ENCODE measurements at regions not wholly inside any gene's neighbourhood (a gene's known extent, or its start where the extent isn't known, plus 50 kb on each side); places are given as distances from the start of the nearest gene placed in this dataset.

- no peaks in the 10 kb centered on the region for H3K36me3 ChIP-seq (replicated peaks; ENCODE audit: insufficient read depth, low read length)
- H3K4me2 ChIP-seq (ENCODE audit: low read depth, low read length), result no peak overlapping the region
- no peak overlapping the region for H3K9ac ChIP-seq (ENCODE audit: low read length)
- H2AFZ ChIP-seq (ENCODE audit: low read length), result no peak overlapping the region
- no peaks in the 10 kb centered on the region for H3K79me2 ChIP-seq (ENCODE audit: low read length)
- no peak overlapping the region for H3K4me3 ChIP-seq (ENCODE audit: low read length)
- H3K4me1 ChIP-seq (ENCODE audit: low read length), result no peaks in the 10 kb centered on the region
- H4K20me1 ChIP-seq (ENCODE audit: insufficient read depth, low read length), result no peaks in the 10 kb centered on the region
- H3F3A ChIP-seq (ENCODE audit: insufficient read depth, low read length), result no peaks in the 10 kb centered on the region
- no peak for DNase-seq
- no peaks in the 10 kb centered on the region for H3K9me2 ChIP-seq (replicated peaks; ENCODE audit: insufficient read depth, low read length)
- no peak overlapping the region for H3K27ac ChIP-seq (ENCODE audit: low read length)
- H3K27me3 ChIP-seq (replicated peaks; ENCODE audit: insufficient read depth, low read length), result peaks cover 81% of the 10 kb centered on the region
- TF ChIP-seq EZH2 (optimal IDR thresholded peaks at IDR 0.05; ENCODE audit: low read depth, low read length) (no peak), EZH2phosphoT487 (IDR thresholded peaks at IDR 0.05; ENCODE audit: low read length) (no peak), CTCF (IDR thresholded peaks at IDR 0.05; ENCODE audit: low read length) (no peak)
- H3K9me3 ChIP-seq (replicated peaks; ENCODE audit: insufficient read depth, low read length), result no peaks in the 10 kb centered on the region
These were observed 91.0 kb downstream of the MICALL2 start for GRCh38 chr7:1368184-1368681.

GRCh38 chr7:1368682-1369571 lies 90.3 kb downstream of the MICALL2 start:
- DNase-seq, result no peak
- H3F3A ChIP-seq (ENCODE audit: insufficient read depth, low read length), result no peaks in the 10 kb centered on the region
- H3K27me3 ChIP-seq (replicated peaks; ENCODE audit: insufficient read depth, low read length), result peaks cover 81% of the 10 kb centered on the region
- TF ChIP-seq EZH2 (optimal IDR thresholded peaks at IDR 0.05; ENCODE audit: low read depth, low read length) (no peak), CTCF (IDR thresholded peaks at IDR 0.05; ENCODE audit: low read length) (no peak), EZH2phosphoT487 (IDR thresholded peaks at IDR 0.05; ENCODE audit: low read length) (no peak)
- H3K4me1 ChIP-seq (ENCODE audit: low read length), result no peaks in the 10 kb centered on the region
- H3K9me3 ChIP-seq (replicated peaks; ENCODE audit: insufficient read depth, low read length), result no peaks in the 10 kb centered on the region
- no peaks in the 10 kb centered on the region for H4K20me1 ChIP-seq (ENCODE audit: insufficient read depth, low read length)
- H3K27ac ChIP-seq (ENCODE audit: low read length), result no peak overlapping the region
- H3K9me2 ChIP-seq (replicated peaks; ENCODE audit: insufficient read depth, low read length), result no peaks in the 10 kb centered on the region
- no peak overlapping the region for H2AFZ ChIP-seq (ENCODE audit: low read length)
- no peak overlapping the region for H3K4me3 ChIP-seq (ENCODE audit: low read length)
- no peaks in the 10 kb centered on the region for H3K79me2 ChIP-seq (ENCODE audit: low read length)
- no peaks in the 10 kb centered on the region for H3K36me3 ChIP-seq (replicated peaks; ENCODE audit: insufficient read depth, low read length)
- H3K4me2 ChIP-seq (ENCODE audit: low read depth, low read length), result no peak overlapping the region
- H3K9ac ChIP-seq (ENCODE audit: low read length), result no peak overlapping the region

- no peaks in the 10 kb centered on the region for H3F3A ChIP-seq (ENCODE audit: insufficient read depth, low read length)
- H3K4me3 ChIP-seq (ENCODE audit: low read length), result no peak overlapping the region
- no peaks in the 10 kb centered on the region for H3K9me3 ChIP-seq (replicated peaks; ENCODE audit: insufficient read depth, low read length)
- H4K20me1 ChIP-seq (ENCODE audit: insufficient read depth, low read length), result no peaks in the 10 kb centered on the region
- H3K79me2 ChIP-seq (ENCODE audit: low read length), result no peaks in the 10 kb centered on the region
- no peak for DNase-seq
- no peaks in the 10 kb centered on the region for H3K9me2 ChIP-seq (replicated peaks; ENCODE audit: insufficient read depth, low read length)
- no peak overlapping the region for H3K4me2 ChIP-seq (ENCODE audit: low read depth, low read length)
- no peak overlapping the region for H3K9ac ChIP-seq (ENCODE audit: low read length)
- no peak overlapping the region for H2AFZ ChIP-seq (ENCODE audit: low read length)
- H3K4me1 ChIP-seq (ENCODE audit: low read length), result no peaks in the 10 kb centered on the region
- no peak overlapping the region for H3K27ac ChIP-seq (ENCODE audit: low read length)
- TF ChIP-seq EZH2 (optimal IDR thresholded peaks at IDR 0.05; ENCODE audit: low read depth, low read length) (no peak), EZH2phosphoT487 (IDR thresholded peaks at IDR 0.05; ENCODE audit: low read length) (no peak), CTCF (IDR thresholded peaks at IDR 0.05; ENCODE audit: low read length) (no peak)
- peaks cover 78% of the 10 kb centered on the region for H3K27me3 ChIP-seq (replicated peaks; ENCODE audit: insufficient read depth, low read length)
- no peaks in the 10 kb centered on the region for H3K36me3 ChIP-seq (replicated peaks; ENCODE audit: insufficient read depth, low read length)
These were observed 89.2 kb downstream of the MICALL2 start for GRCh38 chr7:1369916-1370657.
